ENCODE measurements at regions not wholly inside any gene's neighbourhood (a gene's known extent, or its start where the extent isn't known, plus 50 kb on each side); places are given as distances from the start of the nearest gene placed in this dataset.

DNA sequence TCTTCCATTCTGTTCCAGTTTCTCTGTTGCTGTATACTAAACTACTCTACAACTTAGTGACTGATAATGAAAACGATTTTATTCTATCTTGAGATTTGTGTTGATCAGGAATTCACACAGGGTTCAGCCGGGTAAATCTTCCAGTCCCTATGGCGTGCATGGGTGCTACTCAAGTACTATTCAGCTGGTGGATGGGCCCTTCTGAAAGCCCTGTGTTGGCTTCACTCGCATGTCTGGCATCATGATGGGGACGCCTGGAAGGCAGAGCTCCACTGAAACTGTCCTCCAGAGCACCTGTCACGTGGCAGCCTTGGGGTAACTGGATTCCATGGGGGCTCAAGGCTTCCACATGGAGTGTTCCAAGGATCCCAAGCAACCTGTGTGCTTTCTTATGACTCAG, 86.0 kb upstream of the ZMIZ1 start:
- no peak for DNase-seq

DNA sequence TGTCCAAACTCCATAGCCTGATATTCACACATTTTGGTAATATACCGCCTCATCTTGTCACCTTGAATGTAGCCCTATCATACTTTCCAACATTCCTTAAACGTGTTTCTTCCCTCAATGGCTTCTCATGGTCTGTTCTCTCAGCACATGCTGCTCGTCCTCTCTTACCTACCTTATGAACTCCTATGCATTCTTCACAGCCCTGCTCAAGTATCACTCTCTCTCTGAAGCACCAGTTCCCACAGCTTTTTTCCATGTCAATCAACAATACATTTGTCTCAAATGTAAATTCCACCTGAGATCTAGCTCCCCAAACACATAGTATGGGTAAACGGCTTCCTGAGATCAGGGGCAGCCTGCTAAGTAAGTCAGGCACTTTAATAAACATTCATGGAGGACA, 85.2 kb upstream of the ZMIZ1 start:
- no peak for DNase-seq

DNA sequence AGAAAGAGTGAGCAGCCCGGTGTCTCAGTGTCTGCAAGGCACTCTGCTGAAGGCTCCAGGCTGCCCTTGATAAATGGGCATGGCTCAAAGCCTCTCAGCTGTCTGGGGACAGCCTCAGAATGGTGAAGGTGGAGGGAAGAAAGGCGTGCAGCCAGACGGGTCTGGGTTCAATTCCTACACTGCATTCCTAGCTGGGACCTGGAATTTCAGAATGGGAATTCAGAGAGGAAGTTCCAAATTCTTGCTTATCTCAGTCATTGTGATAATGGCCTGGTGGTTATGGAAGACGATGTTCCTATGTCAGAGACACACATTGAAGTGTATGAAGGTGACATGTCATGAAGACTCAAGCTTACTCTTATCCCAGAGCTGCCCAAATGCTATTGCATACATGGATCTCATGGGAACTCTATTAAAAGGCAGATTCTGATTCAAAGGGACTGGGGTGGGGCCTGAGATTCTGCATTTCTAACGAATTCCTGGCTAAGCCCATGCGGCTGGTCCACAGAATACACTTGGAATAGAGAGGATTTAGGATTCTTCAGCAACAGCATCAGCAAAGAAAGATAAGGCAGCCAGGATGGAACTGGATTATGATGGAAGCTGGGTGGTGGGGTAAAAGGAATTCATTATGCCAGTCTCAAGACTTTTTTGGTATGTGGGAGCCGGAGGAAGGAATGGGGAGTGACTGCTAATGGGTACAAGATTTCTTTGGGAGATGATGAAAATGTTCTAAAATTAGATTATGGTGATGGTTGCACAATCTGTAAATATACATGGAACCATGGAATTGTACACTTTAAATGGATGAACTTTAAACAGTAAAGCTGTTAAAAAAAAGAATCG, 82.6 kb upstream of the ZMIZ1 start:
- DNase-seq: no peak

DNA sequence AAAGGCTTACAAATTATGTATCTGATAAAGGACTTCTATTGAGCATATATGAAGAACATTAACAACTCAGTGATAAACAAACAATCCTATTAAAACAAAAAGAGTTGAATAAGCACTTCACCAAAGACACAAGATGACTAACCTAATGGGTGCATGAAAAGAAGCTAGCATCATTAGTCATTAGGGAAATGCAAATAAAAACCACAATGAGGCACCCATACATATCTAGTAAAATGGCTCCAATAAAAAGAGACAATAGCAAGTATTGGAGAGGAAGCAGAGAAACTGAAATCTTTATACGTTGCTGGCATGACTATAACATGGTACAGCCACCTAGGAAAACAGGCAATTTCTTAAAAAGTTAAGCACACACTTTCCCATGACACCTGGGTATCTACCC, 77.6 kb upstream of the ZMIZ1 start:
- no peak for DNase-seq

DNA sequence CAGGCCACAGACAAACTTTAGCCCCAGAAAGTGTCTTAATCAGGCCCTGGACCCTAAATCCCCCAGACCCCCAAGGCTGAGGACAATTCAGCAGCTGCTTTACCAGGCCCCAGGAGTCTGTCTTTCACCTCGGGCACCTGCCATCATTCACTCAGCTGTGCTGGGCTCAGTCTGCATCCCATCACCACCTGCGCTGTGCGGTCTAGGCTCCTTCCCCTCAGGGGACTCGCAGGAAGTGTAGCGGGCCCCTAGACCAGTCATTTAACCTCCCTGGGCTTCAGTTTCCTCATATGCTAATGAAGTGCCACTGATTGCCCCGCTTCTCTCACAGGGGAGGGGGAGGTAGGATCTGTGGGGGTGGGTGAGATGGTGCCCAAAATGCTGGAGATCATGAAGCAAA, 76.4 kb upstream of the ZMIZ1 start:
- no peak for DNase-seq

DNA sequence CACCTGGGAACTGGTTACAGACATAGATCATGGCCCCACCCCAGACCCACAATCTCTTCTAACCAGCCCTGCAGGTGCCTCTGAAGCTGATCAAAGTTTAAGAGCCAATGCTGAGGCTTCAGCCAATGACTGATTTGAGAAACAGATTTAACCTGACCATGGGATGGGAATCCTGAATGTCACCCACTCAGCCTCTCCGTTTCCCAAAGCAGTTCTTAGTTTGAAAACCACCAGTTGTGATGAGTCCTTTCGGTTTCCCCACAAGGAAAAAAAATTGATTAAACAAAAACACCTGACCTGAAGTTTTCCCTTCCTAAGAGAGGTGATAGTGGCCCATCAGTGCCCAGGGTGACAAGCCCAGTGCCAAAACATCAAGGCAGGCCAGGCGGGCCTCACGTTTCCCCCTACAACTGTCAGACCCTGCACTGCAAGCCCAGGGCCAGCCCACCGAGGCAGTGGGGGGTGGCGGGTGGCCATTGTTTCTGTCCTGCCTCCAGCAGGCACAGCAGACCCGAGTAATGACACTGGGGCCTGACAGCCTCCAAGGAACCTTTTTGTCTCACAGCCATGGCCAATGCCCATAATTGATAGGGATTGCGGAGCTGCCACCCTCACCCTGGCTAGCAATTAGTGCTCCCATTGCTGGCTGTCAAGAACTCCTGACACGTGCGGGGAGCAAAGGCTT, 75.4 kb upstream of the ZMIZ1 start:
- DNase-seq: no peak

DNA sequence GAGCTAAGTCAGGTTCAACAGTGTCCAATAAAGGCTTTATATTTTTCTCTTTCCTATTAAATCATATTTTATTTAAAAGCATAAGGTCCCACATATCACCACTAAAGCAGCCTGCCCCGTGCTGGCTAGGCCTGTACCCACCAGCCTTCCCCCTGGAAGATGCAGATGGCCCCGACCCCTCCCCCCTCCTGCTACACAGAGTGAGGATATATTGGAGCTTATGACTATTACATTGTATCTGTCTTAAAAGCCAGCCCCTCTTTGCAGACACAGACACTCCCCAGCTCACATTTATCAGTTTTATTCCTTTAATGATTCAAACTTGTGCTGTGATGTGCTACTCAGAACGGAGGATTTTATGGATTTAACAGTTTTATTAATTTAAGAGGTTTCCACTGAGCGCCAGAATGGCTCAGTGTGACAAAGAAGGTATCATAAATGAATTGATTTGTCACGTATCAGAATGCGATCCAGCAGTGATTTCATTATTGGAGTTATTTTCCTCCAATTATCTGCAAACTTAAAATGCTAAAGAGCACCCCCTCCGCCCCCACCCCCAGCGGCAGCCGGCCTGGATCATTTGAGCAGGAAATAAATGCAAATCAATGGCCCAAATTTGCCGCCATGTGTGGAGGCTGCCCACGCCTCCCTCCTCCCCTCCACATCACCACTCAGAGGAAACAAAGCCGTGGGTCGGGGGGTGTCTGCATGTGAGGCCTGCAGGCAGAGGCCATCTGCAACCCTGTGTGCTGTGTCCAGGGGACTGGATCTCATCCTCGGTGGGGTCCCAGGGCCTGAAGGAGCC, 72.6 kb upstream of the ZMIZ1 start:
- DNase-seq: no peak

DNA sequence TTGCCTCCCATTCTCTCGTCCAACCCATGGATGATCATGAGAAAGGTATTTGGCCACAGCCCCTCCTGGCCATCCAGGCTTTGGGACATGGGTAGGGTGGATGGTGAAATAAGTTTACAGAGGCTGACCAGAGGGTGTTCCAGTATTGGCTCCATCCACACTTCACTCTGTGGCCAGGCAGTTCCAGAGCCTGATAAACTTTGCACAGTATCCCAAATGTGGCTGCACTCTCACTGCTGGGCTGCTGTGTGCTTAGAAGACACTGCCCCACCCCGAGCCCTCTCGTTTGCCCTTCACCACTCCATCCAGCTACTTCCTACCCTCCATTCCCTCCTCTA, 72.0 kb upstream of the ZMIZ1 start:
- DNase-seq: no peak

DNA sequence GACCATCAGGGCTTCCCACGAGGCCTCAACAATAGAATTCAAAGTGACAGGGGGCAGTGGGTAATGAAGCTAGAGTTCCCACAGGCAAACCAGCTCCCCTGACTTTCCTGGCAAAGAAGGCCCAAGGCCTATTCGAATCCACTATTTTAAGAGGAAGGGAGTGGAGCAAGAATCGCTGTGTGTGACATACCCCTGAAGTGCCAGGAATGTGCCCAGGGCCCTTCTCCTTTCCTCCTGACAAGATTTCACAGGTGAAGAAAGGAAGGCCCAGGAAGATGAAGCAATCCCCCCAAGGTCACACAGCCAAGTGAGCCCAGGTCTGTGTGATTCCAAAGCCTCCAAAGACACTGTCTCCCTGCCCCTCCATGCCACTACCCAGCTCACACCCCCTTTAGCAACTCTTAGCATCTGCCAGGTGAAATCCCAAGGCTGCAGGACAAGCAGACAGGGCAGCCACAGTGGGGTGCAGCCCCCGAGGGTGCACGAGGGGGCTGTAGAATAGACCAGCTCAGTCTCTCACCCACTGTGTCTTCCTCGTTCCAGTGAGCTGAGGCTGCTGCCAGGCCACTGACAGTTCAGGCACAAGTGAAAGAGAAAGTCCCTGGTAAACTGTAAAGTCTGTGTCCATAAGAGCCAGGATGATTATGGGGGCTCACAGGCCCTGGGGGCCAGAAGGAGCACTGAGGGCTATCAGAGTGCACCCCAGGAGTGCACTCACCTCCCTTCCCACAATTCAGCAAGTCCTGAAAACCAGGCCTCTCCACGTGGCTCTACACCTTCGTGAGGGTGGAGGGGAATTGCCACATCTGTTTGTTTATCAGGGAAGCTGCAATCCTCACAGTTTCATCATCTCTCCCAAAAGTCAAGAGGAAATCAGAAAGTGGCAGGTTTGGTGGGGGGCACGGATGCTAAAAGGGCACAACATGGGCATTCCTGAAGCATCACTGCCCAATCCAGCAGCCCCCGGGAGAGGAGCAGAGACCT, 70.8 kb upstream of the ZMIZ1 start:
- no peak for DNase-seq

DNA sequence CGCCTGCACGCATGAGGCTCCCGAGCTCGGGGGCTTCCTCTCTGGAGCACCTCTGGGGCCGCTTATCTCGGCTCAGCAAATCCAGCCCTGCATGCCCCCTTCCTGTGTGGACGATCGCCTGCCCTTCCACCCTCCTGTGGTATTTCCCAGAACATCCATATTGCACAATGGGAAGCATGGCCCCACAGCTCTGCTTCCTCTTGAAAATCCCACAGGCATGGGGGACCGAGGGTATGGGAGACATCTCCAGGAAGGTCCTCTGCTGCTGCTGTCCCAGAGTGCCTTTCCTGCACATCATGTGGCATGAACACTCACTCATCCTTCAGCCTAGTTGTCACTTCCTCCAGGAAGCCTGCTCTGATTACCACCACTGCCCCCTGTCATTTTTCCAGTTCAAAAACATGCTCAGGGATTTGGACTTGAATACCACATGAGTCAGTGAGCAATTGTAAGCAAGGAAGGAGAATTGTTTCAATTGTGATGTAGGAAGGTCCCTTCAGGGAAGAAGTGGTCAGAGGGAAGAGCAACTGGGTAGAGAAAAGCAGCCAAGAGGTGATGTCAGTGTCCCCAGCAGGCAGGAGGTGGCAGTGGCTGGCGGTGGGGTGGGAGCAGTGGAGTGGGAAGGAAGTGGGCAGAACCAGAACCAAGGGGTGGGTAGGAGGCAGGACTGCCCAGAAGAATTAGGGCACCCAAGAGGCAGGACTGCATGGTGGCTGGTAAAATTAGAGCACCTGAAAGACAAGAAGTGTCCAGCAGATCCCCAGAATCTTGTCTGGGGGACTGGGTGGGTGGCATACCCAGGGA, 67.5 kb upstream of the ZMIZ1 start:
- DNase-seq: no peak

DNA sequence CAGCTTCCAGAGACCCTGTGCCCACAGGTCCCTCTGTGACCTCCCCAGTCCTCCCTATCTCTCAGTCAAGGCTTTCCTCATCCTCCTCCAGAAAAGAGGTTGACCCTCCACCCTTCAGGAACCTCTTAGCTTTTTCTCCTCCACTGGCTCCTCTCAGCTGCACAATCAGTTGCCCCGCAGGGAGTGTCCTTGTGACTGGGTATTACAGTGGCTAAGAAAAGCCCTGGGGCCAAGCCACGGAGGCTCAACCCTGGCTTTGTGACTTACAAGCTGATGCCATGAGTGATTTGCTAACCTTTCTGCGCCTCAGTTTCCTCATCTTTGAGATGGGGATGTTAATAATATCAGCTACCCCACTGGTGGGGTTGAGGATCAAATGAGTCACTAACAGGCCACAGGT, 66.4 kb upstream of the ZMIZ1 start:
- no peak for DNase-seq

DNA sequence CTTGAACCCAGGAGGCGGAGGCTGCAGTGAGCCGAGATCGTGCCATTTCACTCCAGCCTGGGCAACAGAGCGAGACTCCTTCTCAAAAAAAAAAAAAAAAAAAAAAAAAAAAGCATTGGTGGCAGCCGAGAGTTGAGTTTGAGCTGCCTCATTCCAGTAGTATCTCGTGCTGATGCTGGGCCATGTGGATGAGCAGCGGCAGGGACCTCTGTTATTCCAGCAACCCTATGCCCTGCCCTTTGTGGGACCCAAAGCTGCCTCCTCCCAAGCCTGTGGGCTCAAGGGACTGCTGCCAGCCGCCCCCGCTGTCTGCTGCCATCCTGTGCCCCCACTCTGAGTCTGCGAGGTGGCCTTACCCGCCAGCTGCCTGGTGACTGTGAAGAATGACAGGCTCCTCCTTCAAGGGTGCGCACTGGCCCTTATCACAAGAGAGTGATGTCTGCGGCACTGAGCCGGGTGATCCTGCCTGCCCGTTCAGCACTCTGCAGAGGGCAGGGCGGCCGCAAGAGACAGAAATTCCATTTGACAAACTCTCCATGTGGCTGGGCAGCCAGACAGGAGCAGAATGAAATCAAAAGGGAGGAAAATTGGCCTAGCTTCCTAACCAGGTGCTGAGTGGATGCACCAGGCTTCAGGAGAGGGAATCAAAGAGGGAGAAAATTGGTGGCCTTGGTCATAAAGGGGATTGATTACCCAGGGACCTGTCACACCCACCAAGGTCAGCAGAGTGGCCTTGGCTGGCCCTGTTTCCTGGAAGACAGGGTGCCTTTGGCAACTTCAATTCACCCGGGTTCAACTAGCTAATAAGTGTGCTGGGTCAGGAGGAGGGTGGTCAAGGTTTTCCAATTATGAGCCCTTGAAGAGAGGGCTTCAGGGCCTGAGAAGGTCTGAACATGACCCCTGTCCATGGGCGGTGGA, 65.3 kb upstream of the ZMIZ1 start:
- DNase-seq: no peak

DNA sequence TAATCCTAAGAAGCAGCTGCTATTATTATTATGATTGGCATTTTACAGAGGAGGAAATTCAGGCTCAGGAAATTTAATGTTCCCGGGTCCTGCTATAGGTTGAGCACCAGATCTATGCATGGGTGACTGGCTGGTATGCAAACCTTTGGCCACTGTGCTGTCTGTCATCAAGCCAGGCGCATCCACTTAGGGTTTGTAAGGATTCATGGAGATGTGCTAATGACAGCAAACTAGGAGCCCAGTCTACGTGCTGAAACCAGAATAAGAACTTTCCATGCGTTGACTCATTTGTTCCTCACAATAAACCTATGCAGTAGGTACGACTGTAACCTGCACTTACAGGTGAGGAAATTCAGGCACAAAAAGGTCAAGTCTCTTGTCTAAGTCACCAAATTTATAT, 64.5 kb upstream of the ZMIZ1 start:
- no peak for DNase-seq

DNA sequence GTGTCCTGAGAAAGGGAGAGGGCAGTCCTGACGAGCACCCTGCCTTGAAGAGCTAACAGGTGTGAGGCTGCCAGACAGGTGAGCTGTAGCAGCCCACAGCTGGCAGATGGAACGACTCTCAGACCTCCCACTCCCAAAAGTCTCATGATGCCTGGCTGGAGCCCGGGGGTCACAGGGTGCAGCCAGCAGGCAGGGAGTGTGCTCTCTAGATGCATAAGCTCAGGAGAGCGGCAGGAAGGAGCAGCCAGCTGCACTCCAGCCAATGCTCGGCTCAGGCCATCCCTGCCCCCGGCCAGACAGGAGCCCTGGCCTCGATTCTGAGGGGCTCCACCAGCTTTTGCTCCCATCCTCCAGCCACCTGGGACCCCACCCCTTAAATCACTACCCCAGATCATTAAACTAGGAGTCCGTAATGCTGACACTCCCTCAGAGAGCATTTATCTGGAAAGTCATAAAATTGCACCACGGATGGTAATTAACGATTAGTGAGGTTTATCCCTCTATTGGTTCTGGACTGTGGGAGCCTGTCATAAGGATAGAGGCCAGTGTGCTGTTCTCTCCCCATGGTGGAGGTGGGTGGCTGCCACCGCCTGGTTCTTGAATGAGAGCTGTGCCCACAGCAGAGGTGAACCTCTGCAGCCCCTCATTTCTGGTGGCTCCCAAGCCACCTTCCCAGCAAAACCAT, 63.5 kb upstream of the ZMIZ1 start:
- no peak for DNase-seq

DNA sequence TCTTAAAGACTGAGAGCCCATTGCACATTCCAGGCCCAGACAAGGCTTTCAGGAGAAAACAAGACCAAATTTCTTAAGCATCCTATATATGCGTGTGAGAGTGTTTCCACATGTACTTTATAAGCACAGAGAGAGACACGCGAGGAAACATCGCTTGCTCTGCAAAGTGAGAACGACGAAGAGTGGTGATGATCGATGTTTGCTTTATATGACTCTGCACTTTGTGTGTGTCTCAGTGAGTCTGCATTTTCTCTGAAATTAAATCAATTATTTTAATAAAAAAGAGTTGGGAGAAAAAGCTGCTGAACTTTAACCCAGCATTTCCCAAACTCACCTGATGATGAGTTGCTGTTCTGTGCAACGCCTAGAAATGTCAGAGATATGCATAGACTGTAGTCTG, 61.7 kb upstream of the ZMIZ1 start:
- no peak for DNase-seq

DNA sequence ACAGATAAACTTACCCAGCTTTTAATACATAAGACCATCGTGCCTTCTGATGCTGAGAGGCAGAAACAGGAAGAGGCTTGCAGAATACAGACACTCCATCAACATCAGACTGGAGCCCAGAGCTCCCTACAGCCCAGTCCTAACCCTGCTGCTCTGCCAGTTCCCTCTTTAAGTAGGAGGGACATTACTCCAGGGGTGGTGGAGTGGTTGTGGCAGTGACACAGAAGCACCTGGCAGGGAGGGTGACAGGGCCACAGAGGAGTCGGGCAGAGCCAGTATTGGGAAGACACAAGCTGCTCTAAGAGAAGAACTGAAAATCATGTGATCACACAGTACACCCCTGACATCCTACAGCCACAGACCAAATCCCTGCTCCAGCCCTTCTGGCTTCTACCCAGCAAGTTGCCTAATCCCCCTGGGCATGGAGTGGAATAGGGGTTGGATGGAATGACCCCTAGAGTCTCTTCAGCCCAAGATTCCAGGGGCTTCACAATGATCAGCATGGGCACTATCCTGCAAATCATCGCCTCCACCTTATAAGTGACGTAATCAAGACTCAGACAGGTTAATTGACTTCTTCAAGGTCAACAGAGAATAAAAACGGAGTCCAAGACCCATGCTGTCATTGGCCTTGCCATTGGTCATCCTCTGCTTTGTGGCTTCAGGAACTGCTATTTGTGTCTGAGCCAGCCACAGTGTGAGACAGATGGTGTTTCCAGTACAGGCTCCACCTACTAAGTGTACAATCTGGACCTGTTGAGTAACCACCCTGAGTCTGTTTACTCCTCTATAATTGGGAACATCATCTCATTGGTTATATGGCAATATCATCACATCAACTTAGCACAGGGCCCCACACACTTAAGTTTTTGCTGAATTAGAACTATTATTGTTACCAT, 61.1 kb upstream of the ZMIZ1 start:
- no peak for DNase-seq

DNA sequence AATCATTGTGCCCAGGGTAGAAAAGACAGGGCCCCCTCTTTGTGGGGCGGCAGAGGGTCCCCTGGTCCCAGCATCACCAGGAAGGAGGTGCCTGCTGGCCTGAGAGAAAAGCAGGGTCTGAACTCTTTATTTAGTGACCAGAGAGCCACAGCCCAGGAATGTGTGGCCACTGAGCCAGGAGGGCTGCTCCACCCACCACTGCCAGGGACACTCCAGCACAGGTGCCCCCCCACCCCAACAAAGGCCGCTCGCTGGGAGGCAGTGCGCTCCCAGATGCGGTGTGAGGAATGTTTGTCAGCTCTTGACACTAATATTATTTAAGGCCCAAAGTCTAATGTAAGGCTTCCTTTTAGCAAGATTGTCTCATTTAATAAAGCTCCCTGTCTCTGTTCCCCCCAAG, 59.6 kb upstream of the ZMIZ1 start:
- DNase-seq: no peak

DNA sequence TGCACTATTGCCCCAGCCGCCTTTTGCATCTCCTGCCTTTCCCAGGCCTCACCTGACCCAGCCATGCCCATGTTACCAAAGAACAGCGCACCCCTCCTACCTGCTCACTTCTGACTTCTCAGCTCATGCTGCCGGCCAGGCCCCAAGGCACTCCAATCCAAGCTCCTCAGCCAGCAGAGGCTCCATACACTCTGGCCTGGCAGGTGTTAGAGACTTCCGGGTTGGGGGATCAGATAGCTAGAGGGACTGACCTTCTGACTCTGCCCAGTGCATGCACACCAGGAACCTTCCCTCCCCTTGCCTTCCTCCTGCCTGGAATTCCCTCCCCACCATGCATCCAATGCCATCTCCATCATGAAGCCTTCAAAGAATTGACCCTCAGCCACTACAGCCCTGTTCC, 56.2 kb upstream of the ZMIZ1 start:
- no peak for DNase-seq

DNA sequence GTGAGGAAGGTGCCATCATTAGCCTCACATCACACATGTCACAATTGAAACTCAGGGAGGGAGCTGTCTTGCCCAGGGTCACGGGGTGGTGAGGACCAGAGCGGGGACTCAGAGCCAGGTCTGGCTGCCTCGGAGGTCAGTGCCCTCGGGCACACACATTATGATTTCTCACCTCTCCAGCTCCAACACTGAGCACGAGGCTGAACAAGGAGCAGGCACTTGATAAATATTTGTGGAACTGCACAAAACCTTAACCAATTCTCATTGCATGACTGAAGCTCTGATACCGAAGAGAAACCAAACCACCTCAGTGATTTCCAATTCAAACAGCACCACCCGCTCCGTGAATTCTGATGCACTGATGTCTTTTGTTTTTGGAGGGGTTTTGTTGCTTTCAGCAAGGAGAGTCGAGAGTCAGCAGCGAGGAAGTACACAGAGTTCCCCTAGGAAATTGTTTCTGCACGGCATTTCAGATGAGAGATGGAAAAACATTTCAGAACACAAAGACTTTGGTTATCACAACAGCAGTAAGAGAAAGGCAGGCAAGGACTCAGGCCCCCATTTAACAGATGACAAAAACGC, 55.3 kb upstream of the ZMIZ1 start:
- DNase-seq: no peak

All from amniotic stem cell (primary cell).